ENCODE measurements at regions not wholly inside any gene's neighbourhood (a gene's known extent, or its start where the extent isn't known, plus 50 kb on each side); places are given as distances from the start of the nearest gene placed in this dataset.
"Not testable (repeated sequence)": the region's sequence is repeated elsewhere in the genome, so short reads cannot be mapped to it uniquely, and the experiment has no call there.

GRCh38 chr6:23533944-23534343 lies 592.1 kb upstream of the NRSN1 start:
- DNase-seq, result no peak

GRCh38 chr6:23534351-23534750 lies 591.7 kb upstream of the NRSN1 start:
- no peak for DNase-seq

GRCh38 chr6:23535101-23535500 lies 590.9 kb upstream of the NRSN1 start:
- no peak for DNase-seq

GRCh38 chr6:23537828-23538227 lies 588.2 kb upstream of the NRSN1 start:
- no peak for DNase-seq

- no peak for DNase-seq
Observed at GRCh38 chr6:23547851-23548250, 578.2 kb upstream of the NRSN1 start.

- not testable (repeated sequence) for DNase-seq
Observed at GRCh38 chr6:23554953-23555352, 571.1 kb upstream of the NRSN1 start.

GRCh38 chr6:23559587-23560343 lies 566.2 kb upstream of the NRSN1 start:
- DNase-seq, result no peak

- DNase-seq, result no peak
Observed at GRCh38 chr6:23561732-23562131, 564.3 kb upstream of the NRSN1 start.

- no peak for DNase-seq
Observed at GRCh38 chr6:23562554-23562953, 563.5 kb upstream of the NRSN1 start.

GRCh38 chr6:23563323-23563722 lies 562.7 kb upstream of the NRSN1 start:
- DNase-seq, result no peak

GRCh38 chr6:23566418-23566817 lies 559.6 kb upstream of the NRSN1 start:
- no peak for DNase-seq

- no peak for DNase-seq
Observed at GRCh38 chr6:23568292-23568691, 557.7 kb upstream of the NRSN1 start.

GRCh38 chr6:23584134-23584763 lies 541.8 kb upstream of the NRSN1 start:
- DNase-seq, result no peak

GRCh38 chr6:23587582-23587981 lies 538.4 kb upstream of the NRSN1 start:
- no peak for DNase-seq

- DNase-seq, result no peak
Observed at GRCh38 chr6:23589811-23590210, 536.2 kb upstream of the NRSN1 start.

- DNase-seq, result no peak
Observed at GRCh38 chr6:23590498-23591126, 535.4 kb upstream of the NRSN1 start.

GRCh38 chr6:23591761-23592160 lies 534.3 kb upstream of the NRSN1 start:
- no peak for DNase-seq

GRCh38 chr6:23600118-23600517 lies 525.9 kb upstream of the NRSN1 start:
- no peak for DNase-seq

GRCh38 chr6:23601811-23602345 lies 524.1 kb upstream of the NRSN1 start:
- no peak for DNase-seq

- DNase-seq, result no peak
Observed at GRCh38 chr6:23608931-23609435, 517.0 kb upstream of the NRSN1 start.

GRCh38 chr6:23611776-23612381 lies 514.1 kb upstream of the NRSN1 start:
- DNase-seq, result no peak

- DNase-seq, result no peak
Observed at GRCh38 chr6:23618366-23618765, 507.6 kb upstream of the NRSN1 start.

GRCh38 chr6:23620911-23621401 lies 505.1 kb upstream of the NRSN1 start:
- no peak for DNase-seq

Measured in activated CD4-positive, alpha-beta T cell treated with anti-CD3 and anti-CD28 coated beads, Interleukin-2, amount 50 U/mL, for 1 hour (primary cell).